Heart right ventricle (tissue), 16 donors: ENCODE measurements at regions not wholly inside any gene's neighbourhood (a gene's known extent, or its start where the extent isn't known, plus 50 kb on each side); places are given as distances from the start of the nearest gene placed in this dataset.

Source experiments
- ATAC-seq, 8 donors: fragments of 200-7000 bp; cut with Tn5 transposase; one replicate each; pipeline ENCODE4 v1.9.1; 2020; ENCODE audit warnings: mild to moderate bottlenecking in 8 of 8, moderate library complexity in 8 of 8, moderate number of reproducible peaks in 1 of 8
- DNase-seq, 2 donors: peaks; one replicate each; pipeline ENCODE4 v3.0.0-alpha.2; 2020
- H3K27ac ChIP-seq, 10 donors: fragments of 200-600 bp; sonication (generic) in 2 of 10; one replicate each; pipeline versions ENCODE4 v1.5.0 to v1.8.0; 2020 to 2022; ENCODE audit warnings: mild to moderate bottlenecking in 3 of 10
- H3K27me3 ChIP-seq, 7 donors: fragments of 200-600 bp; one replicate each; pipeline ENCODE4 v1.8.0; 2021 to 2022; ENCODE audit warnings: mild to moderate bottlenecking in 2 of 7
- H3K36me3 ChIP-seq, 9 donors: fragments of 200-600 bp; sonication (generic) in 1 of 9; one replicate each; pipeline versions ENCODE4 v1.5.0 to v1.8.0; 2020 to 2022; ENCODE audit warnings: mild to moderate bottlenecking in 2 of 9
- H3K4me1 ChIP-seq, 9 donors: fragments of 200-600 bp; sonication (generic) in 1 of 9; one replicate each; pipeline versions ENCODE4 v1.5.0 to v1.8.0; 2020 to 2022; ENCODE audit warnings: mild to moderate bottlenecking in 4 of 9
- H3K4me3 ChIP-seq, 10 donors: fragments of 200-600 bp; sonication (generic) in 2 of 10; one replicate each; pipeline versions ENCODE4 v1.5.0 to v1.8.0; 2020 to 2022; ENCODE audit warnings: mild to moderate bottlenecking in 7 of 10, moderate library complexity in 2 of 10
- H3K9me3 ChIP-seq, 11 donors: fragments of 200-600 bp in 10 of 11; sonication (generic) in 2 of 11; one replicate each; pipeline versions ENCODE4 v1.5.0 to v1.8.0; 2013 to 2022; ENCODE audit warnings: mild to moderate bottlenecking in 2 of 11, control low read depth in 1 of 11, moderate library complexity in 1 of 11
- WGBS, 2 donors: extraction: QIAGEN DNeasy Blood & Tissue Kit; methylation state at CpG; one replicate each; pipeline ENCODE4 v1.1.7; 2013; ENCODE audit warnings: inconsistent platforms in 1 of 2; 5-methylcytosine and 5-hydroxymethylcytosine counted together
- intact Hi-C, 10 donors: fragments of 100-400 bp; cut with DNase I; formaldehyde crosslinking; loops; one replicate each; pipeline versions ENCODE4 v1.11.1 to v1.14.2; 2022
- TF ChIP-seq, protein P1 (sequence below), 9 donors: fragments of 200-600 bp; sonication (generic) in 2 of 9; IDR thresholded peaks; one replicate each; pipeline versions ENCODE4 v1.5.0 to v1.8.0; 2021 to 2022; ENCODE audit warnings: antibody characterized with exemption in 9 of 9, mild to moderate bottlenecking in 5 of 9, moderate library complexity in 1 of 9
- donor health status: Arrhythmogenic right ventricular cardiomyopathy.
- donor health status: ischemic (EF 13 %, LVEDD 7.1; RV severe dilation, severe dysfunction).
- donor health status: healthy with polysubstance abuse.
- donor health status: DM: no; HTN: yes; CAD: no.
- donor health status: DM: no; HTN: no; CAD: no.
- donor health status: ischemic (EF 25% LVEDD 6.9; RV normal size, moderate dysfunction).
- donor health status: ischemic (EF 25% LVEDD 5.7; RV mildly dilated, moderate dysfunction).
- donor health status: healthy.
- donor health status: DM: yes; HTN: yes; CAD: no.
- donor health status: Ischemic cardiomyopathy.
- donor health status: ischemic (EF 35%, LVEDD 5.7; RV mildly dilated, moderate dysfunction).
- donor health status: nonischemic (EF 11% LVEDD 7.7; RV severe dilation, severe dysfunction).
- donor health status: DM: yes; HTN: yes; CAD: no.
- donor health status: PGD.
- donor health status: ischemic (EF 29% LVEDD 5.4; RV normal size, mild dysfunction).
- donor health status: nonischemic (EF 23%, LVEDD 6.1; RV moderate dilation, normal function).

DNA sequence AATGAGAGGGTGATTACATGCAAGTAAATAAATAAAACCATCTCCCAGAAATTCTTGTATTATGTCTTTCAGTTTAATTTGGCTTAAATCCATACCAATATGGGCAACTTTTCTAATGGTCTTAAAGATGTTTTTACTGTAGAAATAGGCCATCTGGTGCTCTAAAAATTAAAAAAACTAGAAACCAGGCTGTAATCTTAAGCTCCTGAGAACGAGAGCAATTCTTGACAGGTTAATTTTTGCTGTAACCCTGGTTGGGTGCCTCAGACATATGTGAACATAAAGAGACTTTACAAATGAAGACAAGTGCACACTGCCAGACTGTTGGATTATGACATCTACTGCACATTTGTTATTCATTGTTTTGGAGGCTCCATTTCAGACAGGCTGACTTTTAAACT, 246.8 kb upstream of the DAB2 start:
- H3K27ac ChIP-seq, result no peak overlapping the region
- no peaks in the 10 kb centered on the region for H3K4me1 ChIP-seq
- H3K4me3 ChIP-seq, result no peak overlapping the region
- 35 to 48% methylated on average over 1 of the region's 1 CpG for WGBS, 2 donors
- no peaks in the 10 kb centered on the region for H3K27me3 ChIP-seq
- intact Hi-C loops, result no loop called here
- TF ChIP-seq, protein P1, sequence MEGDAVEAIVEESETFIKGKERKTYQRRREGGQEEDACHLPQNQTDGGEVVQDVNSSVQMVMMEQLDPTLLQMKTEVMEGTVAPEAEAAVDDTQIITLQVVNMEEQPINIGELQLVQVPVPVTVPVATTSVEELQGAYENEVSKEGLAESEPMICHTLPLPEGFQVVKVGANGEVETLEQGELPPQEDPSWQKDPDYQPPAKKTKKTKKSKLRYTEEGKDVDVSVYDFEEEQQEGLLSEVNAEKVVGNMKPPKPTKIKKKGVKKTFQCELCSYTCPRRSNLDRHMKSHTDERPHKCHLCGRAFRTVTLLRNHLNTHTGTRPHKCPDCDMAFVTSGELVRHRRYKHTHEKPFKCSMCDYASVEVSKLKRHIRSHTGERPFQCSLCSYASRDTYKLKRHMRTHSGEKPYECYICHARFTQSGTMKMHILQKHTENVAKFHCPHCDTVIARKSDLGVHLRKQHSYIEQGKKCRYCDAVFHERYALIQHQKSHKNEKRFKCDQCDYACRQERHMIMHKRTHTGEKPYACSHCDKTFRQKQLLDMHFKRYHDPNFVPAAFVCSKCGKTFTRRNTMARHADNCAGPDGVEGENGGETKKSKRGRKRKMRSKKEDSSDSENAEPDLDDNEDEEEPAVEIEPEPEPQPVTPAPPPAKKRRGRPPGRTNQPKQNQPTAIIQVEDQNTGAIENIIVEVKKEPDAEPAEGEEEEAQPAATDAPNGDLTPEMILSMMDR (IDR thresholded peaks at IDR 0.05), result no peak
- no peaks in the 10 kb centered on the region for H3K36me3 ChIP-seq
- no peaks in the 10 kb centered on the region for H3K9me3 ChIP-seq
- DNase-seq, result no peak
- ATAC-seq, result no peak

DNA sequence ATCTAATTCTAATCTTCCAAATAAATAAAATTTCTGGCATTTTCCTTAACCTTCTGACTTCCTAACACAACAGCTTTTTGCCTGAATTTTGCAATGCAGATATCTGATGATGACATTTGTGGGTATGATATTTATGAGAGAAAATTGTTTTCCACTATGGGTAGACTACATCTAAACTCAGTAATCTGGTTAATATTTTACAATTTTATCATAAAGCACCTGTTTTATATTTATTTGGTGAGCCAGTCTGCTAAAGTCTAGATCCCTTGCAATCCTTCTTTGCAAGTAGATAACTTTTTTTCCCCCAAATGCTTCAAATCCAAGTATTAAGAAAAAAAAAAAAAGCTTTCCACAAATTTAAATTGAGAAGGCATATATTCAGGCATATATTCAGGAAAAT, 246.2 kb upstream of the DAB2 start:
- Histone ChIP-seq H3K9me3 (no peaks in the 10 kb centered on the region), H3K27ac (no peak overlapping the region), H3K36me3 (no peaks in the 10 kb centered on the region), H3K4me1 (no peaks in the 10 kb centered on the region), H3K4me3 (no peak overlapping the region), H3K27me3 (no peaks in the 10 kb centered on the region)
- TF ChIP-seq, protein P1 (IDR thresholded peaks at IDR 0.05), result no peak
- no peak for DNase-seq
- intact Hi-C loops, result no loop called here
- ATAC-seq, result no peak

DNA sequence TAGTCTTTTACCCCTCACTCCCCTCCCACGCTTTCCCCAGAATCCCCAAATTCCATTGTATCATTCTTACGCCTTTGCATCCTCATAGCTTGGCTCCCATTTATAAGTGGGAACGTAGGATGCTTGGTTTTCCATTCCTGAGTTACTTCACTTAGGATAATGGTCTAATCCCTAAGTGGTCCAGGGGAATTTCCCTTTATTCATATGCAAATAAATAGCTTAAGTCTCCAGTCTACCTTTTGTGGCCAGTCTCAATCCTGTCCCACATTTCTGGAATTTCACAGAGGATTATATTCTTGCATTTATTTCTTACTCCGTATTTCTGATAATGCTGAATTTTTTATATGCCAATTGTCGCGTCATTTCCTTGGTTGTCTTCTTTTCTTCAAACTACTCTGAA, 245.6 kb upstream of the DAB2 start:
- H3K36me3 ChIP-seq, result no peaks in the 10 kb centered on the region
- H3K27me3 ChIP-seq, result no peaks in the 10 kb centered on the region
- H3K9me3 ChIP-seq, result no peaks in the 10 kb centered on the region
- H3K27ac ChIP-seq, result no peak overlapping the region
- no peak overlapping the region for H3K4me3 ChIP-seq
- TF ChIP-seq, protein P1 (IDR thresholded peaks at IDR 0.05), result no peak
- DNase-seq (no peak), ATAC-seq (no peak)
- intact Hi-C loops, result no loop called here
- no peaks in the 10 kb centered on the region for H3K4me1 ChIP-seq
- WGBS, 2 donors, result 83 to 89% methylated on average over 6 of the region's 6 CpGs

DNA sequence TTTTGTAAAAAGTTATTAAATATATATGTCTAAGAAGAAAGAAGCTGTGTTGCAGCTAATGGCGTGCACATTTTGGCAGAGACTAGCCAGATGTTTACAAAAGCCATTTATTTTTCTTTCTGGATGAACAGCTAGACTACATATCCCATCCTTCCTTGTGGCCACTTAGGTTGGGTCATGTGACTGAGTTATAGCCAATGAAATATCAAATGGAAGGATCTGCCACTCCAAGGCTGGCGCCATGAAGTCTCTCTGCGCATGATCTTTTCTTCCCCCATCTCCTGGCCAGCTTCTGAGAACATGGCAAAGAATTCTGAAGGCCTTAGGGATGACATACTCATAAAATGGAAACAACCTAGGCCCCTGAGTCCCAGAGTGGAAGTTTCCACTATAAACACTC, 244.2 kb upstream of the DAB2 start:
- Histone ChIP-seq H3K9me3 (no peaks in the 10 kb centered on the region), H3K27ac (no peak overlapping the region), H3K4me3 (no peak overlapping the region), H3K36me3 (no peaks in the 10 kb centered on the region), H3K27me3 (no peaks in the 10 kb centered on the region), H3K4me1 (no peaks in the 10 kb centered on the region)
- ATAC-seq (no peak), DNase-seq (no peak)
- TF ChIP-seq, protein P1 (IDR thresholded peaks at IDR 0.05), result no peak
- 93 to 95% methylated on average over 3 of the region's 3 CpGs for WGBS, 2 donors
- intact Hi-C loops, result no loop called here

DNA sequence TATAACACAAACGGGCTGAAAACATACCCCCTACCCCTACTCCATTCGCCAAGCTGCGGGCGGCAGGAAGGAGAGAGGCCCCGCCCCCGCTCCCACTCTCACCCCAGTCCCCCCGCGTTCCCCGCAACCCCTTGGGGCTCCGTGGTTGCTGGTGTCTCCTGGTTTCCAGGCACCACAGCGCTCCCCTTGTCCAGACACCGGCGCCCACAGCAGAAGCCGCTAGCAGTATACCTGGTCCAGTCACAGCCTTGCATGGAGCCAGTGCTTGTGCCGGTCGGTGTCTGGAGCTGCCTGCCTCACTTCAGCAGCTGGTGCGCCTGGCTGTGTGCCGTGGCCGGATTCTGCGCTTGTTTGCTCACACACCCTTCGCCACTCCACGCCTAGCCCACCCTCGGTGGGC, 240.5 kb upstream of the DAB2 start:
- DNase-seq (no peak), ATAC-seq (no peak)
- Histone ChIP-seq H3K36me3 (no peaks in the 10 kb centered on the region), H3K27me3 (no peaks in the 10 kb centered on the region), H3K27ac (no peak overlapping the region), H3K9me3 (no peaks in the 10 kb centered on the region), H3K4me3 (no peak overlapping the region), H3K4me1 (no peaks in the 10 kb centered on the region)
- TF ChIP-seq, protein P1 (IDR thresholded peaks at IDR 0.05), result no peak
- intact Hi-C loops, result no loop called here
- WGBS, 2 donors, result 91 to 93% methylated on average over 23 of the region's 23 CpGs
